Testis (tissue), 2 donors: ENCODE measurements at regions not wholly inside any gene's neighbourhood (a gene's known extent, or its start where the extent isn't known, plus 50 kb on each side); places are given as distances from the start of the nearest gene placed in this dataset.
"Not testable (repeated sequence)": the region's sequence is repeated elsewhere in the genome, so short reads cannot be mapped to it uniquely, and the experiment has no call there.

Experiments
- DNase-seq: peaks from one replicate; pipeline ENCODE4 v3.0.0-alpha.2; 2019
- H3K27ac ChIP-seq, 2 donors: fragments of 200-600 bp; sonication (generic); one replicate each; pipeline ENCODE4 v1.5.1; 2019
- H3K27me3 ChIP-seq: fragments of 200-600 bp; sonication (generic); one replicate; pipeline ENCODE4 v1.5.1; 2019
- H3K36me3 ChIP-seq: fragments of 200-600 bp; sonication (generic); one replicate; pipeline ENCODE4 v1.5.1; 2017; ENCODE audit warnings: low read depth; ENCODE audit errors: missing control alignments
- H3K4me1 ChIP-seq: fragments of 200-600 bp; sonication (generic); one replicate; pipeline ENCODE4 v1.5.1; 2019
- H3K4me3 ChIP-seq, 2 donors: fragments of 200-600 bp; sonication (generic); one replicate each; pipeline ENCODE4 v1.5.1; 2017 to 2019
- H3K9me3 ChIP-seq: fragments of 200-600 bp; sonication (generic); one replicate; pipeline ENCODE4 v1.5.1; 2017
- POLR2A ChIP-seq: fragments of 450-650 bp; IDR thresholded peaks from one replicate; pipeline ENCODE4 v1.6.1; 2017; ENCODE audit warnings: antibody characterized with exemption, mild to moderate bottlenecking, moderate library complexity
- WGBS, 2 donors: methylation state at CpG; one replicate each; pipeline ENCODE4 v1.1.5; 2018; 5-methylcytosine and 5-hydroxymethylcytosine counted together
- intact Hi-C: fragments of 100-400 bp; cut with DNase I; formaldehyde crosslinking; loops from one replicate; pipeline ENCODE4 v1.15.1; 2023; ENCODE audit warnings: low total_unique reads
- TF ChIP-seq, protein P1 (sequence below), 3 experiments: fragments of 450-650 bp in 2 of 3; fragments of 200-600 bp in 1 of 3; sonication (generic) in 1 of 3; IDR thresholded peaks; one replicate each; pipeline ENCODE4 v1.5.1; 2016 to 2019; ENCODE audit warnings: antibody characterized with exemption in 3 of 3, mild to moderate bottlenecking in 2 of 3, moderate library complexity in 1 of 3

DNA sequence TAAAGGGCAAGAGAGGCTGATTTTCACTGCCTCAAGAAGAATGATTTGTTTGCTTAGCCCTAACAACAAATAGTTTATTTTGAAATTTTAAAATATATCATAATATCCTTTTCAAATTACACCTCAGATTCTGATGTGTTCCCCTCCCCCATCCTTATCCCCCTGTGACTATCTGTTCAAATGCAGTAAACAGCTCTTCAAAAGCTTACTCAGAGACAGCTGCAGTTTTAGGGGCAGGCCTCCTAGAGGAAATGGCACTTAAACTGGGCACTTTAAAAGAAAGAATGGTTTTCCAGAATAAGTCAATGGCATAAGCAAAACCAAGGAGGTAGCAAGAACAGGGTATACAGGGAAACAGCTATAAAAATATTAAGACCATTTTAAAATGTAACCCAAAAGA is 118.6 kb upstream of the UST start:
- intact Hi-C loops, result no loop called here
- no peak overlapping the region for H3K27ac ChIP-seq

DNA sequence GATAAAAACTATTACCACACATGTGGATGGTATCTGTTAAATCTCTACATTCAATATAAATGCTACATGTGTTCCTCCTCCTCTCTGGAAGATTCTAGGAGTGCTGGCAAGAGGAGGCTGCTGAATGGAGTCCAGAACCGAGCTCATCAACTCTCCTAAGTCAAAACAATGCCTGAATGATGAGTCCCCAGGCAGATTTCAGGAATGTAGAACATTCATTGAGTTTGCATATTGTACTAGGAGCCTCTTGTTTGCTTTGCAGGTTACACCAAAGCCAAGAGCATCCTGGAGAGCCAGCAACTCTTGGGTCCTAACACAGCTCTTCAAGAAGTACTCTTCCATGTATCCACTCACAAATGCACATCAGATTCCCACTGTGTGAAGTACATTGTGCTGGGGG is 117.6 kb upstream of the UST start:
- no peaks in the 10 kb centered on the region for H3K27me3 ChIP-seq
- peak; percentile 48 for DNase-seq
- 37 to 40% methylated on average over 1 of the region's 1 CpG for WGBS, 2 donors
- intact Hi-C loops, result no loop called here
- TF ChIP-seq POLR2A, result no peak
- TF ChIP-seq, protein P1, sequence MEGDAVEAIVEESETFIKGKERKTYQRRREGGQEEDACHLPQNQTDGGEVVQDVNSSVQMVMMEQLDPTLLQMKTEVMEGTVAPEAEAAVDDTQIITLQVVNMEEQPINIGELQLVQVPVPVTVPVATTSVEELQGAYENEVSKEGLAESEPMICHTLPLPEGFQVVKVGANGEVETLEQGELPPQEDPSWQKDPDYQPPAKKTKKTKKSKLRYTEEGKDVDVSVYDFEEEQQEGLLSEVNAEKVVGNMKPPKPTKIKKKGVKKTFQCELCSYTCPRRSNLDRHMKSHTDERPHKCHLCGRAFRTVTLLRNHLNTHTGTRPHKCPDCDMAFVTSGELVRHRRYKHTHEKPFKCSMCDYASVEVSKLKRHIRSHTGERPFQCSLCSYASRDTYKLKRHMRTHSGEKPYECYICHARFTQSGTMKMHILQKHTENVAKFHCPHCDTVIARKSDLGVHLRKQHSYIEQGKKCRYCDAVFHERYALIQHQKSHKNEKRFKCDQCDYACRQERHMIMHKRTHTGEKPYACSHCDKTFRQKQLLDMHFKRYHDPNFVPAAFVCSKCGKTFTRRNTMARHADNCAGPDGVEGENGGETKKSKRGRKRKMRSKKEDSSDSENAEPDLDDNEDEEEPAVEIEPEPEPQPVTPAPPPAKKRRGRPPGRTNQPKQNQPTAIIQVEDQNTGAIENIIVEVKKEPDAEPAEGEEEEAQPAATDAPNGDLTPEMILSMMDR (IDR thresholded peaks at IDR 0.05), result no peak
- H3K36me3 ChIP-seq, result no peaks in the 10 kb centered on the region
- no peak overlapping the region for H3K4me3 ChIP-seq
- peak overlapping the region in 1 of 2 donors; percentile 50 for H3K27ac ChIP-seq
- no peaks in the 10 kb centered on the region for H3K9me3 ChIP-seq
- H3K4me1 ChIP-seq, result peaks cover 8% of the 10 kb centered on the region

More for the DNA sequence above, 118.6 kb upstream of the UST start:
- no peak overlapping the region for H3K4me3 ChIP-seq
- DNase-seq, result no peak
- H3K36me3 ChIP-seq, result no peaks in the 10 kb centered on the region
- H3K9me3 ChIP-seq, result no peaks in the 10 kb centered on the region
- no peaks in the 10 kb centered on the region for H3K27me3 ChIP-seq
- H3K4me1 ChIP-seq, result peaks cover 8% of the 10 kb centered on the region
- TF ChIP-seq, protein P1 (IDR thresholded peaks at IDR 0.05), result no peak
- TF ChIP-seq POLR2A, result no peak

DNA sequence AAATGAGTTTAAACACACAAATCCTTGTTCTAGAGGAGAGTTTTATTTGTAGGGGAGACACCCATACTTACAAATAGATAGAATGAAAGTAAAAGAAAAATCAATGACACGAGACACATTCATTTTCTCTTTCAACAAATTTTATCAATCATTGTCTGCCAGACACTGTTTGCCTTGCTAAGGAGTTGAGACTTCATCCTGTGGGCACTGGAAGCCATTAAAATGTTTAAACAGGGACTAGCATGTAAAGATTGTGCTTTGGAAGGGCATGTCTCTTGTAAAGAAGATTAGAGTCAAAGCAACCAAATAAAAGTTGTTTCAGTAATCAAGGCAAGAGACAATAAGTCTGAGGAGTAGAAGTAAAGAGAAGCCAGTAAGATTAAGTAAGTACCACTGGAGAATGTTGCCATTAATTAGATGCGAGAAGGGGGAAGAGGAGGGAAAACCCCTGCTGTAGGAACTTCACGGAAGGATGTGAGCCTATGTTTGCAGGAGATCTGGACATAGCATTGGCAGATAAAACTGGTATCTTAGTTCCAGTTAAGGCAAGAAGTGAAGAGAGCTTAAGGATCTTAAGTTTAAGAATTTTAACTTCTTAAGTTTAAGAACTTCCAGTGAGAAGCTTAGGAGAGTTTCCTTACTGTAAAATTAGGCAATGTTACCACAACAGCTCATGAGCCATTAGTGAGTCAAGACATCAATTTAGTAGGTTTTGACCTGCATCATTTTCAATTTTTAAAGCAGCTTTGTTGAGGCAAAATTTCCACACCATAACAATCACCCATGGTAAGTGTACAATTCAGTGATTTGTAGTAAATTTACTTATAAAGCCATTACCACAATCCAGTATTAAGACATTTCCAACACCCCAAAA is 117.0 kb upstream of the UST start:
- DNase-seq, result no peak
- no peak overlapping the region for H3K27ac ChIP-seq
- no peaks in the 10 kb centered on the region for H3K9me3 ChIP-seq
- H3K36me3 ChIP-seq, result no peaks in the 10 kb centered on the region
- no peak overlapping the region for H3K4me3 ChIP-seq
- 67 to 75% methylated on average over 3 of the region's 3 CpGs for WGBS, 2 donors
- peaks cover 8% of the 10 kb centered on the region for H3K4me1 ChIP-seq
- intact Hi-C loops, result no loop called here
- no peaks in the 10 kb centered on the region for H3K27me3 ChIP-seq
- TF ChIP-seq, protein P1 (IDR thresholded peaks at IDR 0.05), result no peak
- TF ChIP-seq POLR2A, result no peak

GRCh38 chr6:148635070-148635743 is 111.6 kb upstream of the UST start:
- H3K4me3 ChIP-seq, result no peak overlapping the region
- no peaks in the 10 kb centered on the region for H3K9me3 ChIP-seq
- H3K27me3 ChIP-seq, result no peaks in the 10 kb centered on the region
- no peak for DNase-seq
- WGBS, 2 donors, result 95 to 97% methylated on average over 1 of the region's 1 CpG
- H3K36me3 ChIP-seq, result no peaks in the 10 kb centered on the region
- H3K4me1 ChIP-seq, result no peaks in the 10 kb centered on the region
- TF ChIP-seq POLR2A, result no peak
- TF ChIP-seq, protein P1 (IDR thresholded peaks at IDR 0.05), result no peak
- H3K27ac ChIP-seq, result no peak overlapping the region
- intact Hi-C loops, result no loop called here

DNA sequence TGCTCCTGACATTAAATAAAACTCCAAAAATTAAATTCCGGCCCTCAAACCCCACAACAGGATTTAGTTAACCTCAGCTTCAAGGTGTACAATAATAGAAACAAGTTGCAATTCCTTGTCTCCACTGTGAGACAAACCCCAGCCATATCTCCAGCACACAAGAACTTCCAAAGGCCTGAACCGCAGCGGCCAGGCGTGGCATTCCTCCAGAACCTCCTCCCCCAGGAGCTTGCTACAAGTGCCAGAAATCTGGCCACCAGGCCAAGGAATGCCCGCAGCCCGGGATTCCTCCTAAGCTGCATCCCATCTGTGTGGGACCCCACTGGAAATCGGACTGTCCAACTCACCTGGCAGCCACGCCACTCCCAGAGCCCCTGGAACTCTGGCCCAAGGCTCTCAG is 105.0 kb upstream of the UST start:
- H3K9me3 ChIP-seq, intact Hi-C loops, H3K36me3 ChIP-seq, H3K27ac ChIP-seq, H3K4me3 ChIP-seq, H3K4me1 ChIP-seq, H3K27me3 ChIP-seq: not testable (repeated sequence)
- WGBS, 2 donors, result 61 to 82% methylated on average over 7 to 8 of the region's 8 CpGs
- DNase-seq, result peak; percentile 71

DNA sequence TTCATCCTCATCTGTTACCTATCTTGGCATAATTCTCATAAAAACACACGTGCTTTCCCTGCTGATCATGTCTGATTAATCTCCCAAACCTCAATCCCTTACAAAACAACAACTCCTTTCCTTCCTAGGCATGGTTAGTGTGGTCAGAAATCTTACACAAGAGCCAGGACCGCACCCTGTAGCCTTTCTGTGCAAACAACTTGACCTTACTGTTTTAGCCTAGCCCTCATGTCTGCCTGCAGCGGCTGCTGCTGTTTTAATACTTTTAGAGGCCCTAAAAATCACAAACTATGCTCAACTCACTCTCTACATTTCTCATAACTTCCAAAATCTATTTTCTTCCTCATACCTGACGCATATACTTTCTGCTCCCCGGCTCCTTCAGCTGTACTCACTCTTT is 103.6 kb upstream of the UST start:
- WGBS, 2 donors, result 74 to 87% methylated on average over 5 of the region's 5 CpGs
- H3K9me3 ChIP-seq, DNase-seq, H3K27ac ChIP-seq, H3K4me1 ChIP-seq, intact Hi-C loops, H3K4me3 ChIP-seq, H3K27me3 ChIP-seq, H3K36me3 ChIP-seq: not testable (repeated sequence)

DNA sequence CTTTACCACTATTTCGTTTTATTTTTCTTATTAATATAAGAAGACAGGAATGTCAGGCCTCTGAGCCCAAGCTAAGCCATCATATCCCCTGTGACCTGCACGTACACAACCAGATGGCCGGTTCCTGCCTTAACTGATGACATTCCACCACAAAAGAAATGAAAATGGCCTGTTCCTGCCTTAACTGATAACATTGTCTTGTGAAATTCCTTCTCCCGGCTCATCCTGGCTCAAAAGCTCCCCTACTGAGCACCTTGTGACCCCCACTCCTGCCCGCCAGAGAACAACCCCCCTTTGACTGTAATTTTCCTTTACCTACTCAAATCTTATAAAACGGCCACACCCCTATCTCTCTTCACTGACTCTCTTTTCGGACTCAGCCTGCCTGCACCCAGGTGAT is 101.8 kb upstream of the UST start:
- H3K4me1 ChIP-seq, H3K27ac ChIP-seq, H3K36me3 ChIP-seq, H3K27me3 ChIP-seq, intact Hi-C loops, DNase-seq, H3K9me3 ChIP-seq, H3K4me3 ChIP-seq: not testable (repeated sequence)
- WGBS, 2 donors, result 58 to 69% methylated on average over 7 of the region's 7 CpGs
